ENCODE measurements at regions not wholly inside any gene's neighbourhood (a gene's known extent, or its start where the extent isn't known, plus 50 kb on each side); places are given as distances from the start of the nearest gene placed in this dataset.

DNA sequence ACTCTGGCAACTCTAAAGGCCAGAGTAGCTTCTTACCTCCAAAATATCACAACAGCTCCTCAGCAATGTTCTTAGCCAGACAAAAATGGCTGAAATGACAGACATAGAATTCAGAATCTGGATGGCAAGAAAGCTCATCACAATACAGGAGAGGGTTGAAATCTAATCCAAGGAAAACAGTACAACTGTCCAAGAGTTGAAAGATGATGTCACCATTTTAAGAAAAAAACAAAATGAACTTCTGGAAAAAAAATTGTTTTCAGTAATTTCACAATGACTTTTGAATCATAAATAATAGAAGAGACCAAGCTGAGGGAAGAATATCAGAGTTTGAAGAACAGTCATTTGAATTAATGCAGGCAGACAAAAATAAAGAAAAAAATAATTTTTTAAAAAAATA is 479.5 kb downstream of the ZWINT start:
- TF ChIP-seq, protein P1, sequence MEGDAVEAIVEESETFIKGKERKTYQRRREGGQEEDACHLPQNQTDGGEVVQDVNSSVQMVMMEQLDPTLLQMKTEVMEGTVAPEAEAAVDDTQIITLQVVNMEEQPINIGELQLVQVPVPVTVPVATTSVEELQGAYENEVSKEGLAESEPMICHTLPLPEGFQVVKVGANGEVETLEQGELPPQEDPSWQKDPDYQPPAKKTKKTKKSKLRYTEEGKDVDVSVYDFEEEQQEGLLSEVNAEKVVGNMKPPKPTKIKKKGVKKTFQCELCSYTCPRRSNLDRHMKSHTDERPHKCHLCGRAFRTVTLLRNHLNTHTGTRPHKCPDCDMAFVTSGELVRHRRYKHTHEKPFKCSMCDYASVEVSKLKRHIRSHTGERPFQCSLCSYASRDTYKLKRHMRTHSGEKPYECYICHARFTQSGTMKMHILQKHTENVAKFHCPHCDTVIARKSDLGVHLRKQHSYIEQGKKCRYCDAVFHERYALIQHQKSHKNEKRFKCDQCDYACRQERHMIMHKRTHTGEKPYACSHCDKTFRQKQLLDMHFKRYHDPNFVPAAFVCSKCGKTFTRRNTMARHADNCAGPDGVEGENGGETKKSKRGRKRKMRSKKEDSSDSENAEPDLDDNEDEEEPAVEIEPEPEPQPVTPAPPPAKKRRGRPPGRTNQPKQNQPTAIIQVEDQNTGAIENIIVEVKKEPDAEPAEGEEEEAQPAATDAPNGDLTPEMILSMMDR (IDR thresholded peaks at IDR 0.05; ENCODE audit: low read depth, low read length, poor library complexity, severe bottlenecking), result no peak
- no peak for TF ChIP-seq EZH2phosphoT487 (IDR thresholded peaks at IDR 0.05; ENCODE audit: borderline replicate concordance, low read length)

Data from DOHH2 (cell line).